Natural killer cell treated with Interleukin-12 subunit alpha and Interleukin-12 subunit beta and Interleukin-15 and Interleukin-18, amount 100 ng/mL, for 72 hours (primary cell): ENCODE measurements at regions not wholly inside any gene's neighbourhood (a gene's known extent, or its start where the extent isn't known, plus 50 kb on each side); places are given as distances from the start of the nearest gene placed in this dataset.
"Not testable (repeated sequence)": the region's sequence is repeated elsewhere in the genome, so short reads cannot be mapped to it uniquely, and the experiment has no call there.

ENCODE experiments used
- ATAC-seq, 2 donors: fragments of 150-1000 bp; cut with Tn5 transposase in 1 of 2; sonication (Bioruptor Pico), chemical (Tn5 transposase) in 1 of 2; 2 replicates each; pipeline ENCODE4 v1.10.0; 2021
- DNase-seq: peaks from one replicate; pipeline ENCODE4 v3.0.0; 2022; ENCODE audit warnings: low spot score
- H3K27ac Mint-ChIP-seq, 2 donors: 1 replicate in 1 of 2; 2 replicates in 1 of 2; pipeline ENCODE4 v1.8.0; 2022; ENCODE audit warnings: mixed read lengths in 2 of 2, mild to moderate bottlenecking in 1 of 2, moderate library complexity in 1 of 2
- H3K27me3 Mint-ChIP-seq, 2 donors: 1 replicate in 1 of 2; 2 replicates in 1 of 2; pipeline ENCODE4 v1.8.0; 2022; ENCODE audit warnings: mixed read lengths in 2 of 2
- H3K36me3 Mint-ChIP-seq: one replicate; pipeline ENCODE4 v1.8.0; 2022; ENCODE audit warnings: mixed read lengths
- H3K4me1 Mint-ChIP-seq, 2 donors: 1 replicate in 1 of 2; 2 replicates in 1 of 2; pipeline ENCODE4 v1.8.0; 2022; ENCODE audit warnings: low read depth in 2 of 2, mixed read lengths in 2 of 2, mild to moderate bottlenecking in 1 of 2
- H3K4me3 Mint-ChIP-seq: one replicate; pipeline ENCODE4 v1.8.0; 2022; ENCODE audit warnings: mixed read lengths
- H3K9me3 Mint-ChIP-seq: 2 replicates; pipeline ENCODE4 v1.8.0; 2022; ENCODE audit warnings: mixed read lengths

DNA sequence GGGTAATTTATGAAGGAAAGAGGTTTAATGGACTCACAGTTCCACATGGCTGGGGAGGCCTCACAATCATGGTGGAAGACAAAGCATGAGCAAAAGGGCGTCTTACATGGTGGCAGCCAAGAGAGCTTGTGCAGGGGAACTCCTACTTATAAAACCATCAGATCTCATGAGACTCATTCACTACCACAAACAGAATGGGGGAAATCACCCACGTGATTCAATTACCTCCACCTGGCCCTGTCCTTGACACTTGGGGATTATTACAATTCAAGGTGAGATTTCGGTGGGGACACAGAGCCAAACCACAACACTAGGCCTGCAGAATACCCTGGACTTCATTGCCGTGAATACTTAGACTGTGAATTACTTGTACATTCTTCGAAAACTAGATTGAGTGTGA lies 431.7 kb upstream of the TENM3 start:
- H3K9me3 Mint-ChIP-seq = peaks cover 14% of the 10 kb centered on the region
- not testable (repeated sequence) for DNase-seq, H3K4me3 Mint-ChIP-seq, H3K27ac Mint-ChIP-seq, H3K4me1 Mint-ChIP-seq, ATAC-seq, H3K27me3 Mint-ChIP-seq, H3K36me3 Mint-ChIP-seq

- H3K36me3 Mint-ChIP-seq = no peaks in the 10 kb centered on the region
- H3K9me3 Mint-ChIP-seq = peaks cover 7% of the 10 kb centered on the region
- ATAC-seq = no peak
- no peak for DNase-seq
- no peaks in the 10 kb centered on the region for H3K4me1 Mint-ChIP-seq
- H3K27ac Mint-ChIP-seq = no peak overlapping the region
- no peaks in the 10 kb centered on the region for H3K27me3 Mint-ChIP-seq
- no peak overlapping the region for H3K4me3 Mint-ChIP-seq
Observed at GRCh38 chr4:181819946-181820345, 423.3 kb upstream of the TENM3 start.

DNA sequence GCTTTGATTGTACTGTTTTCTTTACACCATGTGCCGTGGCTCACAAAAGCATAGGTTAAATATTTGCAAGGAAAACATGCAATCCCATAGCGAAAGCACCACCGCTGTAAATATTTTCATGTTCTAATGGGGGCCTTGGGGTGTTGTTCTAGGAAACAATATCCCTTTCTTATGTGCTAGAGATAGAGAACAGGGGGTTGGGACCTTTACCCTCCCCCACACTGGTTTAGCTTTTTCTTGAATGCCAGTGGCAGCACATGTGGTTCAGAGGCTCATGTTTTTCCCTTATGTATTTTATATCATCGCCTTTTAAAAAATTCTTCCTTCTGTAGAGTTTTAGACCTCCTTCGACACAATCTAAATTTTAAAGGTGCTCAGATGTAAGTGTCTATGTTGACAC lies 422.6 kb upstream of the TENM3 start:
- no peak for ATAC-seq
- H3K27me3 Mint-ChIP-seq = no peaks in the 10 kb centered on the region
- no peak overlapping the region for H3K27ac Mint-ChIP-seq

GRCh38 chr4:181821039-181822004 lies 421.9 kb upstream of the TENM3 start:
- H3K4me3 Mint-ChIP-seq = no peak overlapping the region
- H3K9me3 Mint-ChIP-seq = peaks cover 3% of the 10 kb centered on the region
- no peak for ATAC-seq
- H3K36me3 Mint-ChIP-seq = no peaks in the 10 kb centered on the region
- no peaks in the 10 kb centered on the region for H3K27me3 Mint-ChIP-seq
- no peaks in the 10 kb centered on the region for H3K4me1 Mint-ChIP-seq
- DNase-seq = no peak
- no peak overlapping the region for H3K27ac Mint-ChIP-seq

More for the DNA sequence above, 422.6 kb upstream of the TENM3 start:
- Mint-ChIP-seq H3K36me3 (no peaks in the 10 kb centered on the region), H3K9me3 (peaks cover 7% of the 10 kb centered on the region), H3K4me1 (no peaks in the 10 kb centered on the region), H3K4me3 (no peak overlapping the region)
- no peak for DNase-seq

GRCh38 chr4:181822005-181822375 lies 421.2 kb upstream of the TENM3 start:
- no peak overlapping the region for H3K27ac Mint-ChIP-seq
- no peak for ATAC-seq
- H3K36me3 Mint-ChIP-seq = no peaks in the 10 kb centered on the region
- no peak for DNase-seq
- peaks cover 3% of the 10 kb centered on the region for H3K9me3 Mint-ChIP-seq
- no peak overlapping the region for H3K4me3 Mint-ChIP-seq
- no peaks in the 10 kb centered on the region for H3K27me3 Mint-ChIP-seq
- H3K4me1 Mint-ChIP-seq = no peaks in the 10 kb centered on the region

GRCh38 chr4:181823183-181823582 lies 420.0 kb upstream of the TENM3 start:
- Mint-ChIP-seq H3K9me3 (peaks cover 4% of the 10 kb centered on the region), H3K27me3 (no peaks in the 10 kb centered on the region), H3K4me1 (no peaks in the 10 kb centered on the region), H3K4me3 (no peak overlapping the region), H3K27ac (no peak overlapping the region), H3K36me3 (no peaks in the 10 kb centered on the region)
- ATAC-seq (no peak), DNase-seq (no peak)

DNA sequence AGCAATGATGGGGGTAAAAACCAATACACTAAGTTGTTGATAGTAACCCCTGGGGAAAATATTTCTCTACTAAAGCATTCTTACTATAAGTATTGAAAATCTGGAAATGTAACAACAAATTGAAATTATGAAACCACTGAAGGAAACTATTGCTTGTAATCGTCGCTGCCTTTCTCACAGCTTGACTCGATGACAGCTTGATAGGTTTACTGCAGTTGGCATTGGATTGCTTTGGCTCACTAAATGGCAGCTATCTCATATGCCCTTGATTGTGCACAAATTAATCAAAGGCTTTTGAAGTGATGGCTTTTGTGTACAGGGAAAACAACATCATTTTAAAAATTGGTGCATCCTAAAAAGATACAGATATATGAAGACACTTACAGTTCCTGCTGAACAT lies 419.6 kb upstream of the TENM3 start:
- no peak overlapping the region for H3K4me3 Mint-ChIP-seq
- no peaks in the 10 kb centered on the region for H3K27me3 Mint-ChIP-seq
- no peak overlapping the region for H3K27ac Mint-ChIP-seq
- H3K9me3 Mint-ChIP-seq = peaks cover 6% of the 10 kb centered on the region
- no peaks in the 10 kb centered on the region for H3K36me3 Mint-ChIP-seq
- no peaks in the 10 kb centered on the region for H3K4me1 Mint-ChIP-seq
- DNase-seq (no peak), ATAC-seq (no peak)

GRCh38 chr4:181825564-181825963 lies 417.6 kb upstream of the TENM3 start:
- Mint-ChIP-seq H3K4me3 (no peak overlapping the region), H3K4me1 (no peaks in the 10 kb centered on the region), H3K36me3 (no peaks in the 10 kb centered on the region), H3K27ac (no peak overlapping the region), H3K9me3 (peaks cover 3% of the 10 kb centered on the region), H3K27me3 (no peaks in the 10 kb centered on the region)
- ATAC-seq (no peak), DNase-seq (no peak)

- DNase-seq = no peak
- H3K36me3 Mint-ChIP-seq = no peaks in the 10 kb centered on the region
- no peaks in the 10 kb centered on the region for H3K27me3 Mint-ChIP-seq
- ATAC-seq = no peak
- no peaks in the 10 kb centered on the region for H3K4me1 Mint-ChIP-seq
- H3K27ac Mint-ChIP-seq = no peak overlapping the region
- H3K9me3 Mint-ChIP-seq = peaks cover 3% of the 10 kb centered on the region
- no peak overlapping the region for H3K4me3 Mint-ChIP-seq
Observed at GRCh38 chr4:181827246-181827645, 416.0 kb upstream of the TENM3 start.

GRCh38 chr4:181830404-181831035 lies 412.7 kb upstream of the TENM3 start:
- peaks cover 5% of the 10 kb centered on the region for H3K9me3 Mint-ChIP-seq
- no peaks in the 10 kb centered on the region for H3K36me3 Mint-ChIP-seq
- no peak overlapping the region for H3K4me3 Mint-ChIP-seq
- no peaks in the 10 kb centered on the region for H3K4me1 Mint-ChIP-seq
- ATAC-seq = no peak
- H3K27ac Mint-ChIP-seq = no peak overlapping the region
- DNase-seq = no peak
- no peaks in the 10 kb centered on the region for H3K27me3 Mint-ChIP-seq

- Mint-ChIP-seq H3K27ac (no peak overlapping the region), H3K9me3 (peaks cover 2% of the 10 kb centered on the region), H3K36me3 (no peaks in the 10 kb centered on the region), H3K4me3 (no peak overlapping the region), H3K27me3 (no peaks in the 10 kb centered on the region), H3K4me1 (no peaks in the 10 kb centered on the region)
- DNase-seq = no peak
- ATAC-seq = no peak
Observed at GRCh38 chr4:181834071-181834470, 409.1 kb upstream of the TENM3 start.

- no peak for ATAC-seq
- peaks cover 5% of the 10 kb centered on the region for H3K9me3 Mint-ChIP-seq
- H3K27ac Mint-ChIP-seq = no peak overlapping the region
- H3K4me1 Mint-ChIP-seq = no peaks in the 10 kb centered on the region
- H3K4me3 Mint-ChIP-seq = no peak overlapping the region
- DNase-seq = no peak
- no peaks in the 10 kb centered on the region for H3K27me3 Mint-ChIP-seq
- H3K36me3 Mint-ChIP-seq = no peaks in the 10 kb centered on the region
Observed at GRCh38 chr4:181835348-181835747, 407.9 kb upstream of the TENM3 start.

- no peak overlapping the region for H3K27ac Mint-ChIP-seq
- H3K36me3 Mint-ChIP-seq = no peaks in the 10 kb centered on the region
- H3K4me1 Mint-ChIP-seq = no peaks in the 10 kb centered on the region
- peaks cover 5% of the 10 kb centered on the region for H3K9me3 Mint-ChIP-seq
- no peaks in the 10 kb centered on the region for H3K27me3 Mint-ChIP-seq
- DNase-seq = no peak
- no peak for ATAC-seq
- H3K4me3 Mint-ChIP-seq = no peak overlapping the region
Observed at GRCh38 chr4:181838253-181838652, 404.9 kb upstream of the TENM3 start.

GRCh38 chr4:181843797-181844196 lies 399.4 kb upstream of the TENM3 start:
- H3K36me3 Mint-ChIP-seq, ATAC-seq, H3K27me3 Mint-ChIP-seq, H3K27ac Mint-ChIP-seq, H3K4me1 Mint-ChIP-seq, H3K4me3 Mint-ChIP-seq, DNase-seq, H3K9me3 Mint-ChIP-seq: not testable (repeated sequence)
